Lower leg skin (tissue), 3 donors: ENCODE measurements at regions not wholly inside any gene's neighbourhood (a gene's known extent, or its start where the extent isn't known, plus 50 kb on each side); places are given as distances from the start of the nearest gene placed in this dataset.

ENCODE experiments used
- CTCF ChIP-seq, 3 donors: fragments of 450-650 bp; IDR thresholded peaks; one replicate each; pipeline ENCODE4 v1.5.1; 2016; ENCODE audit warnings: antibody characterized with exemption in 3 of 3, mild to moderate bottlenecking in 3 of 3, moderate library complexity in 2 of 3
- POLR2A ChIP-seq, 2 donors: fragments of 450-650 bp; IDR thresholded peaks; one replicate each; pipeline ENCODE4 v1.6.1; 2016 to 2017; ENCODE audit warnings: antibody characterized with exemption in 2 of 2, mild to moderate bottlenecking in 1 of 2, moderate library complexity in 1 of 2

- TF ChIP-seq CTCF (IDR thresholded peaks at IDR 0.05) (no peak), POLR2A (IDR thresholded peaks at IDR 0.05) (no peak)
Measured at GRCh38 chr7:66558660-66559465, 69.8 kb upstream of the KCTD7 start.
